CD4-positive, alpha-beta memory T cell (primary cell): ENCODE measurements at regions not wholly inside any gene's neighbourhood (a gene's known extent, or its start where the extent isn't known, plus 50 kb on each side); places are given as distances from the start of the nearest gene placed in this dataset.
A peak's percentile ranks its signal among the peaks of the same experiment; 100 is the strongest.

Source experiments
- CTCF ChIA-PET: fragments of 350-600 bp; sonication (Branson Sonifier 250); formaldehyde crosslinking; loops from one replicate; lab custom pipeline; 2021; ENCODE audit warnings: inconsistent platforms; ENCODE audit not compliant: partially characterized antibody; lab: Charles Lee
- POLR2A ChIA-PET: fragments of 350-600 bp; sonication (Branson Sonifier 250); formaldehyde crosslinking; loops from one replicate; lab custom pipeline; 2021; ENCODE audit not compliant: partially characterized antibody; lab: Charles Lee
- DNase-seq, 5 donors: peaks; one replicate each; pipeline versions ENCODE4 v3.0.0 to v3.0.0-alpha.2; 2020 to 2022; ENCODE audit warnings: mixed read lengths in 1 of 5
- H3K27ac ChIP-seq: one replicate; pipeline ENCODE4 v1.7.0; 2013; ENCODE audit warnings: low read depth, low read length
- H3K27me3 ChIP-seq: 2 replicates; pipeline ENCODE4 v1.7.0; 2013; ENCODE audit warnings: mild to moderate bottlenecking, low read length, moderate library complexity; ENCODE audit not compliant: insufficient read depth
- H3K36me3 ChIP-seq: 2 replicates; pipeline ENCODE4 v1.7.0; 2013; ENCODE audit warnings: mild to moderate bottlenecking, low read length, moderate library complexity; ENCODE audit not compliant: insufficient read depth
- H3K4me1 ChIP-seq: 2 replicates; pipeline ENCODE4 v1.7.0; 2013; ENCODE audit warnings: mild to moderate bottlenecking, low read length, moderate library complexity; ENCODE audit not compliant: insufficient read depth
- H3K4me3 ChIP-seq, 2 donors: one replicate each; pipeline ENCODE4 v1.7.0; 2013; ENCODE audit warnings: low read length in 2 of 2, mild to moderate bottlenecking in 1 of 2
- H3K9me3 ChIP-seq, 2 donors: one replicate each; pipeline ENCODE4 v1.7.0; 2013; ENCODE audit warnings: low read length in 2 of 2, control low read depth in 1 of 2; ENCODE audit not compliant: control insufficient read depth in 1 of 2
- H3K27ac Mint-ChIP-seq, 7 donors: one replicate each; pipeline ENCODE4 v1.8.0; 2020 to 2021; ENCODE audit warnings: mixed read lengths in 7 of 7, mild to moderate bottlenecking in 6 of 7, inconsistent platforms in 3 of 7, moderate library complexity in 3 of 7
- H3K27me3 Mint-ChIP-seq, 2 donors: one replicate each; pipeline ENCODE4 v1.8.0; 2020 to 2021; ENCODE audit warnings: mixed read lengths in 2 of 2
- H3K36me3 Mint-ChIP-seq, 2 donors: one replicate each; pipeline ENCODE4 v1.8.0; 2020 to 2021; ENCODE audit warnings: mixed read lengths in 2 of 2, inconsistent platforms in 1 of 2, mild to moderate bottlenecking in 1 of 2
- H3K4me1 Mint-ChIP-seq, 4 donors: one replicate each; pipeline ENCODE4 v1.8.0; 2020 to 2021; ENCODE audit warnings: mixed read lengths in 4 of 4, mild to moderate bottlenecking in 1 of 4
- H3K4me3 Mint-ChIP-seq, 8 donors: one replicate each; pipeline ENCODE4 v1.8.0; 2020 to 2021; ENCODE audit warnings: mixed read lengths in 8 of 8, mild to moderate bottlenecking in 7 of 8, moderate library complexity in 6 of 8, inconsistent platforms in 3 of 8
- H3K9me3 Mint-ChIP-seq, 8 donors: one replicate each; pipeline ENCODE4 v1.8.0; 2020 to 2021; ENCODE audit warnings: mixed read lengths in 8 of 8, mild to moderate bottlenecking in 5 of 8, inconsistent platforms in 3 of 8, moderate library complexity in 1 of 8
- intact Hi-C: fragments of 100-400 bp; cut with micrococcal nuclease; formaldehyde crosslinking; loops from one replicate; pipeline ENCODE4 v1.15.1; 2023

DNA sequence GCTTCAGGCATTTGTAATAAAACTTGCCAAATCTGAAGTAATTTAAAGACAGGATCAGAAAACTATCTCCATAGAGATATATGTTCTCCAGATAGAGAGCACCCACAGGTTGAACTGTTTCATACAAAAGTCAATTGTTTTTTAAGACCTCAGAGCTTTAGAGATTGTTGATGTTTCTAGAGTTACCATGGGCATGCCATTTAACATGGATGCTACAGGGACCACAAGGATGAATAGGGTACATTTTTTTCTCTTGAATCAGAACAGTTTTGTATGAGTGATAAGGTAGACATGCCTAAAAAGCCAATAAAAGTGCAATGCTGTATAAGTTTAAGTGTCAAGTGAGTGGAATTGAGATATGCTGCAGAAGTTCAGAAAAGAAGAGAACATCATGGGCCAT lies 511.0 kb upstream of the CAMK1G start:
- Mint-ChIP-seq H3K27ac (peak overlapping the region in 1 of 7 donors; percentile 17), H3K36me3 (no peaks in the 10 kb centered on the region), H3K4me3 (no peak overlapping the region), H3K9me3 (peaks cover 0 to 2% (median 0%) of the 10 kb centered on the region in 8 donors), H3K4me1 (no peaks in the 10 kb centered on the region), H3K27me3 (peaks cover 0 to 2% of the 10 kb centered on the region in 2 donors)
- Histone ChIP-seq H3K4me1 (no peaks in the 10 kb centered on the region), H3K4me3 (no peak overlapping the region), H3K27ac (no peak overlapping the region), H3K27me3 (no peaks in the 10 kb centered on the region), H3K9me3 (no peaks in the 10 kb centered on the region), H3K36me3 (no peaks in the 10 kb centered on the region)
- no peak for DNase-seq
- CTCF ChIA-PET: no interaction called here
- intact Hi-C loops: no loop called here
- POLR2A ChIA-PET: no interaction called here

DNA sequence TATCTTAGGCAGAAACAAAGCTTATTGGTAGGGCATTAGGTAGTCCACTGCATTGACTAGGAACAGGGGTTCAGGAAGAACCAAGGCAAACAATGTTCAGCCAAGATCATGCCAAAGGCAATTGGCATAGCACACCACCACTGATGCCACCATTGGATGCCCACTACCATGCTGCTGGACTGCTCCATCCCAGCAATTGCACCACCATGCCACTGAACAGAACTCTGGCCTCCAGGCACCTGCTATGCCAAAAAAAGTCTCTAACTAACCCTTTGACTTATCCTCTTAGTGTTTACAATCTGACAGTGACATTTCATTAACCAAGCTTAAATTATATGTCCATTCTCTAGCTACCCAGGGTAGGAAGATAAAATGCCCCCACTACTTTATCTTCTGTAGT lies 509.6 kb upstream of the CAMK1G start:
- Mint-ChIP-seq H3K4me1 (no peaks in the 10 kb centered on the region), H3K4me3 (no peak overlapping the region)
- CTCF ChIA-PET: no interaction called here

DNA sequence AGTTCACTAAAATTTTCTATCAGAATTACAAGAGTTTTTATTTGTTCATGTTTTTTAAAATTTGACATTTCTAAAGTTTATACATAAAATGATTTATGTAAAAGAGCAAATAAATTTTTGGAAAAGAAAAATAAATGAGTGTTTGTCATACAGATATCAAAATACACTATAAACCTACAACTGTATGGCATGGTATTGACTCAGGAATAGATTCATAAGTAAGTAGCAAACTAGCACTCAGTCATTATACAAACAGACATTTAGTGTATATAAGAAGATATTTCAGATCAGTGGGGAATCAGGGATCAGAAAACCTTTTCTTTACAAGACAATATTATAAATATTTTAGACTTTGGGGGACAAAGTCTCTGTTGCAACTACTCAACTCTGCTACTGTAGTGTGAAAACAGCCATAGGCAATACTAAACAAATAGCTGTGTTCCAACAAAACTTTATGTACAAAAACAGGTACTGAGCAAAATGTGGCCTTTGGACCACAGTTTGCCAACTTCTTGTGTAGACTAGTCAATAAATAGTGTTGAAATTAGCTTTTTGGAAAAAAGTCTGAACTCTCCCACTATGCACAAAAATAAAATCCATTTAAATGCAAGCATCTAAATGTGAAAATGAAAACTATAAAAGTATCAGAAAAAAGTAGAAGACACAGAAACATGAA lies 508.8 kb upstream of the CAMK1G start:
- no peaks in the 10 kb centered on the region for H3K4me1 Mint-ChIP-seq
- no peaks in the 10 kb centered on the region for H3K9me3 ChIP-seq
- H3K36me3 Mint-ChIP-seq: no peaks in the 10 kb centered on the region
- intact Hi-C loops: no loop called here
- peaks cover 0 to 2% (median 0%) of the 10 kb centered on the region in 8 donors for H3K9me3 Mint-ChIP-seq
- no peak overlapping the region for H3K4me3 ChIP-seq
- H3K27ac ChIP-seq: no peak overlapping the region
- no peak for DNase-seq
- H3K27me3 ChIP-seq: no peaks in the 10 kb centered on the region
- H3K27ac Mint-ChIP-seq: no peak overlapping the region
- CTCF ChIA-PET: no interaction called here
- H3K4me3 Mint-ChIP-seq: no peak overlapping the region
- no peaks in the 10 kb centered on the region for H3K36me3 ChIP-seq
- POLR2A ChIA-PET: no interaction called here
- no peaks in the 10 kb centered on the region for H3K4me1 ChIP-seq
- peaks cover 0 to 2% of the 10 kb centered on the region in 2 donors for H3K27me3 Mint-ChIP-seq

More for the DNA sequence above, 509.6 kb upstream of the CAMK1G start:
- Histone ChIP-seq H3K36me3 (no peaks in the 10 kb centered on the region), H3K9me3 (no peaks in the 10 kb centered on the region), H3K4me1 (no peaks in the 10 kb centered on the region), H3K27me3 (no peaks in the 10 kb centered on the region), H3K27ac (no peak overlapping the region), H3K4me3 (no peak overlapping the region)
- intact Hi-C loops: no loop called here
- POLR2A ChIA-PET: no interaction called here
- peaks cover 0 to 2% of the 10 kb centered on the region in 2 donors for H3K27me3 Mint-ChIP-seq
- no peak for DNase-seq
- H3K9me3 Mint-ChIP-seq: peaks cover 0 to 2% (median 0%) of the 10 kb centered on the region in 8 donors
- no peak overlapping the region for H3K27ac Mint-ChIP-seq
- H3K36me3 Mint-ChIP-seq: no peaks in the 10 kb centered on the region

DNA sequence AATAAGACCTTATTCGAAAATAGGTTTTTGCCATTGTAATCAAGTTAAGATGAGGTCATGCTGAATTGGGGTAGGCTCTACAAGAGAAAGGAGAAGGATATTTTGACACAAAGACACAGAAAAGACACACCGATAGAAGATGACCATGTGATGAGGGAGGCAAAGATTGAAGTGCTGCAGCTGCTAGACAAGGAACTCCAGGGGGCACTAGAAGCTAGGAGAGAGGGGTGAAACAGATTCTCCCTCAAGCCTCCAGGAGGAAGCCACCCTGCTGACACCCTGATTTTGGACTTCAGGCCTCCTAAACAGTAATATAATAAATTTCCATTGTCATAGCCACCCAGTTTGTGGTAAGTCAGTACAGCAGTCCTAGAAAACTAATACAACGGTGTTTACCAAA lies 506.8 kb upstream of the CAMK1G start:
- Histone ChIP-seq H3K4me3 (no peak overlapping the region), H3K27me3 (no peaks in the 10 kb centered on the region), H3K9me3 (no peaks in the 10 kb centered on the region), H3K27ac (no peak overlapping the region), H3K36me3 (no peaks in the 10 kb centered on the region), H3K4me1 (no peaks in the 10 kb centered on the region)
- CTCF ChIA-PET: no interaction called here
- peaks cover 0 to 3% (median 0%) of the 10 kb centered on the region in 8 donors for H3K9me3 Mint-ChIP-seq
- no peaks in the 10 kb centered on the region for H3K4me1 Mint-ChIP-seq
- no peak overlapping the region for H3K4me3 Mint-ChIP-seq
- peaks cover 0 to 2% of the 10 kb centered on the region in 2 donors for H3K27me3 Mint-ChIP-seq
- POLR2A ChIA-PET: no interaction called here
- intact Hi-C loops: no loop called here
- no peak overlapping the region for H3K27ac Mint-ChIP-seq
- no peak for DNase-seq
- H3K36me3 Mint-ChIP-seq: no peaks in the 10 kb centered on the region

DNA sequence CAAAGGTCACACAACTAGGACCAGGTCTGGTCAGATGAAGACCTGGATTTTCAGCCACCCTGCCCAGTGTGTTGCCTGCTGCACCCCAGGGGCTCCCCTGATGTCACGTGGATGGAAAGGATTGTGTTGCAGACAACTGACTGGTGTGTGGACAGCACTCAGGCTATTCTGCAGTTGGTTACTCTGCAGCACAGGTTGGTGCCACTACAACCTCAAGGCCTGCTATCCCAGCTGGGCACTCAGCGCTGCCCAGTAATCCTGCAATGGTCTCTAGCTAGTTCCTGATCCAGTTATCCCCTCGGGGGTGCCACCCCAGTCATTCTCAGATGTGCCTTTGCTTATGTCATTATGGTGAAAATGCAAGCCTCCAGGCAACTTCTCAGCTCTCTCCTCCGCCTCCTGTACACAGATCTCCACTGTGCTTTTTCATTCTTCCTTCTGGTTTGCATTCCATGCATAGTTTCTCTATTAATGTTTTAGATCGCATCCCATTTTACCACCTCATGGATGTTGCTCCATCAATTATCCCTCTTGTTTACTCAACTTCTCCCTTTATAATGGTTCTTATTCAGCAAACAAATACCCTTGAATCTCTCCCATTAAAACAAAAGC lies 503.2 kb upstream of the CAMK1G start:
- Histone ChIP-seq H3K4me3 (no peak overlapping the region), H3K27ac (no peak overlapping the region), H3K36me3 (no peaks in the 10 kb centered on the region), H3K9me3 (no peaks in the 10 kb centered on the region), H3K27me3 (no peaks in the 10 kb centered on the region), H3K4me1 (no peaks in the 10 kb centered on the region)
- no peak for DNase-seq
- intact Hi-C loops: no loop called here
- ChIA-PET CTCF (no interaction called here), POLR2A (no interaction called here)
- H3K27ac Mint-ChIP-seq: no peak overlapping the region
- no peaks in the 10 kb centered on the region for H3K36me3 Mint-ChIP-seq
- H3K9me3 Mint-ChIP-seq: peaks cover 0 to 2% (median 0%) of the 10 kb centered on the region in 8 donors
- H3K27me3 Mint-ChIP-seq: peaks cover 0 to 2% of the 10 kb centered on the region in 2 donors
- H3K4me3 Mint-ChIP-seq: no peak overlapping the region
- no peaks in the 10 kb centered on the region for H3K4me1 Mint-ChIP-seq

DNA sequence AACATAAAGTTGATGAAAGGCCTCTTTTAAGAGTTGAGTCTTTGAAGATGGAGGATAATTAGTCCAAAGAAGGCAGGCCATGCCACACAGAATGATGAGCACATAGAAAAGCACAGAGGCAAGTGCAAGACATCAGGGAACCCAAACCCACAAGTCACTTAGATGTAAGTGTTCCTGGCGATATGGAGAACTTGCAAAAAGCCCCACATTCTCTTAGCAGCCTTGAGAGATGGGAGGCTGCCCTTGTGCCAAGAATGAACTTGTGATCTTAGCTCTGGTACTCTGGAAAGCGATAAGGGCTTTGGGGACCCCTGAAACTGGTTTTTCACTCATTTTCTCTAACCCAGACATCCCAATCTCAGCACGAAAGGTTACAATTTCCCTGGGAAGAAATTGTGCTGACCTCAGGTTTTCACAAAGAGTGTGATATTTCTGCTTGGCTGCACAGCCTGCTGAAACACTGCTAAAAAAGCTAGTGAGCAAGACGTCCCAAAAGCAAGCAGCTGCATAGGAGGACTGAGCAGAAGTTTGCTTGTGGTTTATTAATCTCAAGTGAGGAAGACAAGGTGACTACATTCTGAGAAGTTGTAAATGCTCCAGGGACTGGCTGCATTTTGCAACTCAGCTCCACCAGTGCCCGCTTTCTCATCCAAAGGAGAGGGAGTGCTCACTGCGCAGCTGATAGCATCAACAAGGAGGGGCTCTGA lies 496.9 kb upstream of the CAMK1G start:
- ChIA-PET CTCF (no interaction called here), POLR2A (no interaction called here)
- no peak for DNase-seq
- no peaks in the 10 kb centered on the region for H3K36me3 Mint-ChIP-seq
- H3K9me3 ChIP-seq: no peaks in the 10 kb centered on the region
- H3K4me3 ChIP-seq: no peak overlapping the region
- H3K9me3 Mint-ChIP-seq: peaks cover 0 to 6% (median 3%) of the 10 kb centered on the region in 8 donors
- H3K27me3 ChIP-seq: no peaks in the 10 kb centered on the region
- peaks cover 0 to 2% of the 10 kb centered on the region in 2 donors for H3K27me3 Mint-ChIP-seq
- no peak overlapping the region for H3K27ac Mint-ChIP-seq
- H3K4me3 Mint-ChIP-seq: no peak overlapping the region
- no peaks in the 10 kb centered on the region for H3K36me3 ChIP-seq
- no peaks in the 10 kb centered on the region for H3K4me1 Mint-ChIP-seq
- intact Hi-C loops: no loop called here
- no peak overlapping the region for H3K27ac ChIP-seq
- no peaks in the 10 kb centered on the region for H3K4me1 ChIP-seq

DNA sequence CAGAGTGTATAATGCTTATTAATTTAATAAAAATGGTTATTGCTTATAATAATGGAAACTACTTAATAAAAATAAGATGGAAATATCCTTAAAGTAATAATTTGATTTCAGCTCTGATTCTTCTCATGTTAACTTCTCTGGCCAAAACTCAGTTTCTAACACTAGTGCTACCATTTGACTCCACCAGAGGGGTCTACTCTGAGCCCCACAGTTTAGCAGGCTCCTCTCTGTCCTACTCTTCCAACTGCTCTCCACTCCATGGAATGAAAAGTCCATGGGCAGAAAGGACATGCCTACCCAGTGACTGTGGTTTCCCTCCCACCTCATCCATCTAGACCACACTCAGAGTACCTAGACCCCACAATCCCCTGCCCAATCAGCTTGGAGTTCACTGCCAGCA lies 489.1 kb upstream of the CAMK1G start:
- H3K4me1 ChIP-seq: no peaks in the 10 kb centered on the region
- intact Hi-C loops: no loop called here
- no peak for DNase-seq
- H3K27ac ChIP-seq: no peak overlapping the region
- no peaks in the 10 kb centered on the region for H3K27me3 ChIP-seq
- Mint-ChIP-seq H3K27me3 (peaks cover 0 to 5% of the 10 kb centered on the region in 2 donors), H3K27ac (no peak overlapping the region), H3K36me3 (no peaks in the 10 kb centered on the region), H3K4me1 (no peaks in the 10 kb centered on the region), H3K9me3 (peaks cover 0 to 7% (median 0%) of the 10 kb centered on the region in 8 donors), H3K4me3 (no peak overlapping the region)
- ChIA-PET POLR2A (no interaction called here), CTCF (no interaction called here)
- no peaks in the 10 kb centered on the region for H3K9me3 ChIP-seq
- no peak overlapping the region for H3K4me3 ChIP-seq
- no peaks in the 10 kb centered on the region for H3K36me3 ChIP-seq
